HG03095 (cell line): ENCODE measurements at regions not wholly inside any gene's neighbourhood (a gene's known extent, or its start where the extent isn't known, plus 50 kb on each side); places are given as distances from the start of the nearest gene placed in this dataset.

Experiments used
- ATAC-seq: cut with Tn5 transposase; IDR thresholded peaks from one replicate; pipeline ENCODE4 v1.9.1; 2021; ENCODE audit warnings: moderate library complexity; ENCODE audit not compliant: unreplicated experiment

DNA sequence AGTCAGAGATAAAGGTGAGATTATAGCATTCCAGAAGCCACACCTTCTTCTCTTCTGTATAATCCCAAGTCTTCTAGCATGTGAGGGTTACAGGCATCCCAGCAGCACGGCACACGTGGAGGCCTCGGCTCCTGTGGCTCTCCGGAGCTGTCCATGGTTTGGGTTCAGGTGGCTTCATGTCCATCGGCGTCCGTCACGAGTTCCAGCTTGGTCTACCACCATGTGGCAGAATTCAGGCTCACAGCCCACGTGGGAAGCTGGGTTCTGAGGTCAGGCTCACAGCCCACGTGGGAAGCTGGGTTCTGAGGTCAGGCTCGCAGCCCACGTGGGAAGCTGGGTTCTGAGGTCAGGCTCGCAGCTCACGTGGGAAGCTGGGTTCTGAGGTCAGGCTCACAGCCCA, 378.3 kb upstream of the SALL3 start:
- no peak for ATAC-seq

- no peak for ATAC-seq
Observed at GRCh38 chr18:78601923-78602322, 377.7 kb upstream of the SALL3 start.

- ATAC-seq: no peak
Observed at GRCh38 chr18:78602430-78602829, 377.2 kb upstream of the SALL3 start.

DNA sequence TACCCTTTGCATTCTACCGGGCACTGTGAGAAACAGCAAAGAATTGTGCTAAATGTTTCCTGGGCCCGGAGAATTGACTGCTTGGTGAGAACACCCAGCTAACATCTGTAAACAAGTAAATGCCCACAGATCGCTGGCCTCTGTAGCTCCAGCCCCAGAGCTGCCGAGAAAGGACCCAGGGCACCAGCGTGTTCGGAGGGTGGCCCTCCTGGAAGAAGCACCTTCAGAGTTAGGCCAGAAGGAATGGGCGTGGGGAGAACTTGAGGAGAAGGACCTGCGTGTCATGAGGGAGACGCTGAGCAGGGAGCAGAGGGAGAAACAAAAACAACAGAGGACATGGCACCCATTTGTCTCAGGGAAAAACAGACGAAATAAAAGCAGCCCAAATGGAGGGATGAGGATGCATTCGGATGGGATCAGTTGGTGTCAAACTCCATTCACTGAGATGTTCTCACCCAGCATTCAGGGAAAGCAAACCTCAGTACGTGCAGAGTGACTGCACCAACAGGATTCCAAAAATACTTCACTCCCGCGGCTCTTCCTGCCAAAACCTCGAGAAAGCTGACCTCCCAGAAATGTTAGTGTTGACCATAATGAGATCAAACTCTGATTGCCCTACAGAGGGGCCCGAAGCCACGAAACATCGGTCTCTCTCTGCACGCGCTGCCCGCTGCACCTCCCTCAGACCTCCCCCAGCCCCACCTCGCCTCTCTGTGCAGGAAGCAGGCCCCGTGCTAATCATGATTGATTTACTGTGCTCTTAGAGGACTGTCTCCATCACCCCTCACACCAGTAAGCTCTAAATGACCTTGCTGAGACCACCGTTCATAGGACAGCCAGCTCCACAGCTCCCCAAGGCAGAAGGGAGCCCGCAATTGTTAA, 376.3 kb upstream of the SALL3 start:
- ATAC-seq: no peak

- no peak for ATAC-seq
Observed at GRCh38 chr18:78605255-78605654, 374.4 kb upstream of the SALL3 start.

DNA sequence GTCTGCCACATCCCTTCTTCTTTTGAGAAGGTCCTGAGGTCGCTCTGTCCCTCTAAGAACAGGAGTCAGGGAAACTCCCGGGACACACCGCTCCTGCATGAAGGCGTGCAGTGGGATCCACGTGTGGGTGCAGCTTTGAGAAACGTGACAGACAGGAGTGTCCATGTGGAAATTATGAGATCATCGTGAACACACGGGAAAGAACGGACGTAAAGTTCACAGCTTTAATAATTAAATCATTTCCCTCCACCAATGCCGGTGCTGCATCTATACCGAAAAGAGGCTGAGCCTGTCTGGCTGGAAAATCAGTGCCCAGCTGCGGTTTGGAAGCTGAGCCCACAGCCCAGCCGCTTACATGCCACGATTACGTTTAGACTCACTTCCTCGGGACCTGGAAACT, 372.4 kb upstream of the SALL3 start:
- no peak for ATAC-seq

DNA sequence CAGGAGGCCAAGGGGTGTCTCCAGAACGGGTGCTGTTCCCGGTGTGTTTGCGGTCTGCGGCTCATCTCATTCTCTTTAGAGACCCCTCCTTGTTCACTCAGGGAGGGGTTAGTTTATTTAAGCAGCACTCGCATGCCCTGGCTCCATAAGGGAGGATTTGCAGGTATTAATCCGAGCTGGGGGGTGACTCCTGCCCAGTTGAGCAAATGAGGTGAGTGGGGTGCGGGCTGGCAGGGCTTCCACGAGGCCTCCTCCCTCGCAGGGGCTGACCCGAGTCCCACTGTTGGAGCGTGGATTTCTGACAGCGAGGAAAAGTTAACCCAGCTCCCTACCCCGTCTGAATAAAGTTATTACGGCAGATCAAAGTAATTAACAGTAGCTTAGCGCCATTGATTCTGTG, 371.8 kb upstream of the SALL3 start:
- ATAC-seq: no peak

- no peak for ATAC-seq
Observed at GRCh38 chr18:78610179-78610578, 369.4 kb upstream of the SALL3 start.

GRCh38 chr18:78611201-78611800, 368.3 kb upstream of the SALL3 start:
- no peak for ATAC-seq

DNA sequence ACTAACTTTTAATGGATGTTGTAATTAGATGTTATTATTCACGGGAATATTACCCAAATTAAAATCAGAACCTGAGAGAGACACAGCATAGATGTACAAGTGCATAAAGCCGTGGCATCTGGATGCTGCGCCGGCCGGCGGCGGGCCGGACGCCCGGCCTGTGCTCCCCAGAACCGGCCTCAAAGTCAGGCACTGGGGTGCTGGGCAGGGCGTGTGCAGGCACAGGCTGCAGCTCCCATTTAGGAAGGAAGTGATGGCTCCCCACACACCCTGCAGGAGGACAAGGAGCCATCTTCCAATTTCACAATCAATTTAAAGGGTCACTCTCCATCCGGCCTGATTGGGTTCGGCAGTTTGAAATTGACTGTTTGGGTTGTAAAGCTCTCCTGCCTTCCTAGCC, 367.7 kb upstream of the SALL3 start:
- ATAC-seq: no peak

- ATAC-seq: no peak
Observed at GRCh38 chr18:78612318-78612717, 367.3 kb upstream of the SALL3 start.

DNA sequence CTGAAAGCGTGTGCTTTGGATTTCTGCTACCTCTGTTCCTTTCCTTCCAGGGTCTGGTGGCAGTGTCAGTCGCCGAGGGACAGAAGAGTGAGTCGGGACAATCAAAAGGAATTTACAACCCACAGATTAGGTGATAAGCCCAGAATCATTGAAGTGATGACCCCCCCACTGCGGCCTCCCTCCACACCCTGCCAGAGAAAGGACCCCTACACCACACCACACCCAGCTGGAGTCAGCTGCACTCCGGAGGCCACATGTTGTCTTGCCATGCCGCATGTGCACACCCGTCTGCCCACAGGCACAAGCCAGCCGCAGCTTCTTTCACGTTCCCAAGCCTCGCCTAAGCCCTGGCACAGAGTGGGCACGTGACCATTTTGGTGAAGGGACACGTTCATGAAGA, 366.8 kb upstream of the SALL3 start:
- ATAC-seq: no peak

DNA sequence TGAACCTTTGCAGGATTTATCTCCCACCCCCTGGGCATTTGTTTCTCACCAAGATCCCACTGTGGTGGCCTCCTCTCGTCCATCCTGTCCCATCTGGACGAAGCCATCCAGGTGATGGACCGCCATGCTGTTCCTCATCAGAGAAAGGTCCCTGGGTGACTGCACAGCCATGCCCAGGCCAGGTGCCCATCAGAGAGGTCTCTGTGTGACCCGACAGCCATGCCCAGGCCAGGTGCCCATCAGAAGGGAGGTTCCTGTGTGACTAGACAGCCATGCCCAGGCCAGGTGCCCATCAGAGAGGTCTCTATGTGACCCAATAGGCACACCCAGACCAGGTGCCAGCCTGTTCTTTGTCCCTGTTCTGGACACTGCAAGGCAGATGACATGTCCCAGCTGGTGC, 360.9 kb upstream of the SALL3 start:
- ATAC-seq: no peak

DNA sequence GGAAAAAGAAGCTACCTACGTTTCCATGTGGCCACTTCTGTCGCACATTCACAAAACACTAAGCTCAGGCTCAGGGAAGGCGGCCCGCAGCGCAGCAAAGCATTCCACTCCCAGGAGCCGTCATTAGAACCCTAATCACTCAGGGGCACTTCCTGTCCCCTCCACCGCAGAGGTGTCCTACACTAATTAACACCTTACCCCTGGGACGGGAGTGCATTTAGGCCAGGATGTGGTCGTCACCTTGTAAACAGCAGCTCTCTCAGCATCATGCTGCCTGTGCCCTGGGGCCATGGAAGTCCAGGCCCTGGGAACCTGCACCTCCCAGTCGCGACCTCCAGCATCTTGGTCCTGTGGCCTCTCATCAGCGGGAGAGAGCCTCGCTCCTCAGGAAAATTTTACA, 359.8 kb upstream of the SALL3 start:
- ATAC-seq: no peak

DNA sequence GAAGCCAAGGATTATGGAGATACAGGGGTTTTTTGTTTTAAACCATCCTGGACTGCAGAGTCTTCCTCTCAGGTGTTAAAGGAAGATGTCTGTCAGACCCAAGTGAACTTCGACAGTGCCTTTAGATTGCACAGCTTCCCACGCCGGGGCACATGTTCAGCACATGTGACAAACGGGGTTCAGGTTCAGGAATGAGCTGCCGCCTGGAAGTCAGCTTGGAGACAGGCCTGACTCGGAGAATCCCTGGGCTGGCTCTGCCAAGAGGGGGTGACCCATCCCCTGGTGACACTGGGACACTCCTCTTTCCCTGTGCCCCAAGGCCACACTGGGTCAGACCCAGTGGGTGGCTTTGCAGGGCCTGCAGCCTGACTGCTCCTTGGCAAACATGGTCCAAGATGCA, 359.3 kb upstream of the SALL3 start:
- no peak for ATAC-seq

DNA sequence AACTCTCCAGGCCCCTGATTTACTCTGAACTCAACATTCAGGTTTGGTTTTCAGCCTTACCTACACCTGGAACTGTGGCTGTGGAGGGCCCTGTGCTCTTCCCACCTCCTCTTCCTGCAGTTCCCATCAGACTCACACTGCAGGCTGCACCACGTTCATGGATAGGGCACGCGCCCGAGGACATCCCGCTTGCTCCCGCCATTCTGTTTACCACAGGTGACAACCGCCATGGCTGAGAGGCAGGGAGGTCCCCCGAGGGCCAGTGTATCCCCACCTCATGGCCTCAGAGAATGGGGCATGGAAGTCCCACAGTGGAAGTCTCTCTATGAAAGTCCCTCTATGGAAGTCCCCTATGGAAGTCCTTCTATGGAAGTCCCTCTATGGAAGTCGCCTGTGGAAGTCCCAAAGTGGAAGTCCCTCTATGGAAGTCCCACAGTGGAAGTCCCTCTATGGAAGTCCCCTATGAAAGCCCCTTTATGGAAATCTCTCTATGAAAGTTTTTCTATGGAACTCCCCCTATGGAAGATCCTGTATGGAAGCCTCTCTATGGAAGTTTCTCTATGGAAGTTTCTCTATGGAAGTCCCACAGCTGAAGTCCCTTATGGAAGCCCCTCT, 358.4 kb upstream of the SALL3 start:
- ATAC-seq: no peak

DNA sequence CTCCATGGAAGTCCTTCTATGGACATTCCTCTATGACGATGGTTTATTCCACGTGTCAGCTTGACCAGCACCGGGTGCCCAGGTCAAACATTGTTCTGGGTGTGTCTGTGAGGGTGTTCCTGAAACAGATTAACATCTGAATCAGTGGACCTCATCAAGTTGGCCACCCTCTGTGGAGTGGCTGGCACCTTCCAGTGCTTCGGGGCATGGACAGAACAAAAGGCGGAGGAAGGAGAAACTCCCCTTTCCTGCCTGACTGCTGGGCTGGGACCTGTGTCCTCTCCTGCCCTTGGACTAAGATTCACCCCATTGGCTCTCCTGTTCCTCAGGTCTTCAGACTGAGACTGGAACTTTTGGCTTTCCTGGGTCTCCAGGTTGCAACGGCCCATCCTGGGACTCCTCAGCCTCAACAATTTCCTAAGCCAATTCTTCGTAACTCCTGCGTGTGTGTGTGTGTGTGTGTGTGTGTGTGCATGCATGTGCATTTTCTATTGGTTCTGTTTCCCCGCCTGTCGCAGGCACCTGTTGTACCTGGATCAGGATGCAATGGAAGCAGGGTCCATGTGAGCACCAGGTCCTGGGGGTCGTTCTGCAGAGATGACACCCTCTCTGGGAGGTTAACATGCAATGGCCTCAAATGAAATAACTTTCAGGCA, 357.2 kb upstream of the SALL3 start:
- ATAC-seq: no peak

DNA sequence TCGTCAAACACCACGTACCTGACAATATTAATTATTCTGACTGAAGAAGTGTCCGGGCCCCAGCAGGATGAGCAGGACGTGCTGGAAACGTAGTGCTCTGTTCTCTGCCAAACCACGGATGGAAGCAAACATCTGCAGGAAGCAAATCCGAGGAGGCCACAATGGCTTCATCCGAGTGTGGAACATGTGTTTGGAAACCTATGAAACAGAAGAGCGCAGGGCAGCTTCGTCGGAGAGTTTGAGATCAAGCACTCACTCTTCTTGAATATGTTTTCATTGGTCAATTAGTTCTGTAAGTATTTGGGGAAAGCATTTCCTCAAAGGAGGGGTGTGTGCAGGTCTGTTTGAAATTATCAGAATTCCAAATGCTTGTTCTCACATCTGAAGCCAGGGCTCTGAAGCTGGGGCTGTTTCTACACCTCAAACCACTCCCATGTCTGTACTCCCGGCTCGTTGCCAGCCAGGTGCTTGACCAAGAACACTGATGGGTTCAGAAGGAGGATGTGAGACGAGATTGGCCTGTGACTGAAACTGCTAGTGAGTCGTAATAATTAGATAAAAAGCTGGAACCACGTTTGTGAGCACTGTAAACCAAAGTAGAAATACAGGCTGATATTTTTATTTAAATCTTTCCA, 356.6 kb upstream of the SALL3 start:
- ATAC-seq: no peak

DNA sequence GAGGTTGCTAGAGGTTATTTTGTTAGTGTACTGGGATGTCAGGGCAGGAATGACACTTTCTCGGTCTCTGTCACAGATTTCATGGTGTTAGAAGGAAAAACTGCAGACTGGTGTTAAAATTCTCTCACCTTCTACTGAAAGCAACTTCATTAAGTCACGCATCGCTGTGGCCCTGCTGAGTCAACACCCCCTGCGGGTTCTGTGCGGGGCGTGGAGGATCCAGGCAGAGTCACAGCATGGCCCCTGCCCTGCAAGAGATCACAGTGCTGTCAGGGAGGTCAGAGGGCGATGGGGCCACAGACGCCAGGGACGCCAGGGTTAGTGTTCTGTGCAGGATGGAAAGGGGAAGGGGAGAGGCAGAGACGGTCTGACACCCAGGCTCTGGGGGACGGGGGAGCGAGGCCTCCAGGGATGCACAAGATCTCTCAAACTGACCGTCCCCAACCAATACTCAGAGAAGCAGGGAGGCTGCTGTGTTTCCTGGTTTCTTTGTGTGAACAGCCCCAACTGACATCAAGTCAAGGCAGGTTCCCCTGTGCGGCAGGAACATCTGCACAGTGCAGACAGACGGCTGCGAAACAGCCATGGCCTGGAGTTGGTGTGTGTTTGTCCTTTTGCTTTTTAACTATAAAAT, 354.9 kb upstream of the SALL3 start:
- no peak for ATAC-seq

GRCh38 chr18:78625847-78626246, 353.8 kb upstream of the SALL3 start:
- ATAC-seq: no peak
